ENCODE measurements at regions not wholly inside any gene's neighbourhood (a gene's known extent, or its start where the extent isn't known, plus 50 kb on each side); places are given as distances from the start of the nearest gene placed in this dataset.

- DNase-seq (no peak), ATAC-seq (ENCODE audit: low read depth) (no peak)
- intact Hi-C loops (cut with micrococcal nuclease), result no loop called here
- TF ChIP-seq MAFK (IDR thresholded peaks at IDR 0.05; ENCODE audit: low read depth, low read length), result no peak
- TF ChIP-seq ELK1 (IDR thresholded peaks at IDR 0.05; ENCODE audit: borderline replicate concordance, low read depth, low read length), result no peak
- TF ChIP-seq CEBPB (IDR thresholded peaks at IDR 0.05; ENCODE audit: low read depth, low read length), result no peak
- no peak for TF ChIP-seq RAD21 (IDR thresholded peaks at IDR 0.05; ENCODE audit: low read length)
- no peak for TF ChIP-seq USF2 (IDR thresholded peaks at IDR 0.05; ENCODE audit: low read depth, low read length)
- TF ChIP-seq FOS (IDR thresholded peaks at IDR 0.05; ENCODE audit: low read depth, low read length), result no peak
- TF ChIP-seq MXI1 (IDR thresholded peaks at IDR 0.05; ENCODE audit: borderline replicate concordance, low read depth, low read length), result no peak
- no peak for TF ChIP-seq SMC3 (IDR thresholded peaks at IDR 0.05; ENCODE audit: low read depth, low read length)
- TF ChIP-seq MAZ (IDR thresholded peaks at IDR 0.05; ENCODE audit: borderline replicate concordance, low read depth, low read length), result no peak
- no peak for TF ChIP-seq POLR2A (IDR thresholded peaks at IDR 0.05; ENCODE audit: low read depth, low read length)
- no peak for TF ChIP-seq BHLHE40 (IDR thresholded peaks at IDR 0.05; ENCODE audit: low read depth, low read length)
- in situ Hi-C loops (cut with MboI; ENCODE audit: low sequenced_read_pairs), result no loop called here
- POLR2A ChIA-PET (ENCODE audit: unreplicated experiment), result no interaction called here
- no peak overlapping the region for H3K23ac ChIP-seq (ENCODE audit: low read depth, low read length)
- no peak overlapping the region for H2AFZ ChIP-seq (replicated peaks; ENCODE audit: low read length, poor library complexity)
- no peaks in the 10 kb centered on the region; the same call in 1 of the 2 replicates for H4K20me1 ChIP-seq (ENCODE audit: insufficient read depth, low read length)
- H2BK5ac ChIP-seq (ENCODE audit: low read depth, low read length, poor library complexity, severe bottlenecking), result no peak overlapping the region
- no peak overlapping the region for H3K4me2 ChIP-seq (ENCODE audit: low read depth, low read length)
- H3K56ac ChIP-seq (ENCODE audit: extremely low read depth, insufficient read depth, low read length), result no peak overlapping the region
- WGBS, 2 experiments (ENCODE audit: extremely low coverage in 2 of 2, insufficient read length in 1 of 2), result 83% methylated on average over 5 of the region's 11 CpGs; no CpG with 5 or more reads in 1 of the 2 experiments
- no peak overlapping the region for H3K4ac ChIP-seq (ENCODE audit: low read depth, low read length)
- H3K36me3 ChIP-seq (ENCODE audit: control insufficient read depth, insufficient read depth, low read length), result no peaks in the 10 kb centered on the region
- no peaks in the 10 kb centered on the region for H3K9me3 ChIP-seq (ENCODE audit: control insufficient read depth, insufficient read depth, low read length)
- no peak overlapping the region for H3K4me3 ChIP-seq (ENCODE audit: insufficient read depth, low read depth, low read length)
- peaks cover 15% of the 10 kb centered on the region for H3K27me3 ChIP-seq (ENCODE audit: control insufficient read depth, insufficient read depth, low read length)
- no peak overlapping the region for H4K8ac ChIP-seq (ENCODE audit: low read depth in 2 of 2, low read length in 2 of 2)
- no peak overlapping the region for H2AK5ac ChIP-seq (ENCODE audit: low read depth, low read length)
- dilution Hi-C loops (cut with HindIII; ENCODE audit: low sequenced_read_pairs, unreplicated experiment), result no loop called here
- H3K4me1 ChIP-seq (ENCODE audit: control insufficient read depth, insufficient read depth, low read length), result peaks cover 17% of the 10 kb centered on the region
- H4K91ac ChIP-seq (ENCODE audit: insufficient read depth, low read depth, low read length), result no peak overlapping the region
- no peak overlapping the region for H3K9ac ChIP-seq (ENCODE audit: low read depth, low read length)
- no peak overlapping the region for H2BK15ac ChIP-seq (ENCODE audit: low read depth, low read length)
- H3K14ac ChIP-seq (replicated peaks; ENCODE audit: low read depth, low read length), result no peak overlapping the region
- H3K79me1 ChIP-seq (ENCODE audit: low read depth in 1 of 2, low read length in 2 of 2), result no peaks in the 10 kb centered on the region
- H3K9me1 ChIP-seq (ENCODE audit: insufficient read depth, low read length), result peaks cover 7% of the 10 kb centered on the region; the same call in 1 of the 2 replicates
- H2BK120ac ChIP-seq (ENCODE audit: low read depth, low read length), result no peak overlapping the region
- H4K5ac ChIP-seq (ENCODE audit: low read depth, low read length), result no peak overlapping the region
- no TSS peak for BruUV-seq (replicated peaks)
- H2BK20ac ChIP-seq (ENCODE audit: low read depth, low read length), result no peak overlapping the region
- H3K18ac ChIP-seq (ENCODE audit: low read depth, low read length), result no peak overlapping the region
- CTCF ChIA-PET, result no interaction called here
- no peak overlapping the region for H2AK9ac ChIP-seq (replicated peaks; ENCODE audit: low read depth, low read length, poor library complexity)
- no peak overlapping the region for H3K27ac ChIP-seq (ENCODE audit: insufficient read depth, low read length)
These were observed 49.9 kb upstream of the CCDC167 start for GRCh38 chr6:37549558-37549957.
